ENCODE measurements at regions not wholly inside any gene's neighbourhood (a gene's known extent, or its start where the extent isn't known, plus 50 kb on each side); places are given as distances from the start of the nearest gene placed in this dataset.

- TF ChIP-seq CTCF (IDR thresholded peaks at IDR 0.05; ENCODE audit: insufficient read depth, low read depth, low read length) = no peak
- TF ChIP-seq EZH2 (IDR thresholded peaks at IDR 0.05; ENCODE audit: insufficient read depth, low read length) = no peak
These were observed 55.3 kb upstream of the SLITRK1 start for GRCh38 chr13:83937579-83937978.

Measured in astrocyte (in vitro differentiated cells and primary cell).